ENCODE measurements at regions not wholly inside any gene's neighbourhood (a gene's known extent, or its start where the extent isn't known, plus 50 kb on each side); places are given as distances from the start of the nearest gene placed in this dataset.

DNA sequence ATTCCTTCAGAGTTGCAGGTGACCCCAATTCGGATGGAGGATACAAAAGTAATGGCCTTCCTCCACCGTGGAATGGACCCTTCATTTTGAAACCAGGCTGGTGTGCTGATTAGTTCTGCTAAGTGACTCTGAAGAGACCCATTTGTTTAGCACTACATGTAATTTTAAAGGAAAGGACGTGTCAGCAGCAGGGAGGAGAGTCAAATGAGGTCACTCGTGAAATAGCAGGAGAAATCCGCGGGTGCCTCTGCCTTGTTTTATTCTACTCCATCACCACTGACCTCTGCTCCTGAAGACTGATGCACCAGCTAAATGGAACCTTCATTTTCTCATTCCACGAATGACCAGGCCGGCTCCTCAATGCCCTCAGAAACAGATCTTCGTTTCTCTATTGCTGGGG, 589.2 kb downstream of the CDH11 start:
- TF ChIP-seq, protein P1, sequence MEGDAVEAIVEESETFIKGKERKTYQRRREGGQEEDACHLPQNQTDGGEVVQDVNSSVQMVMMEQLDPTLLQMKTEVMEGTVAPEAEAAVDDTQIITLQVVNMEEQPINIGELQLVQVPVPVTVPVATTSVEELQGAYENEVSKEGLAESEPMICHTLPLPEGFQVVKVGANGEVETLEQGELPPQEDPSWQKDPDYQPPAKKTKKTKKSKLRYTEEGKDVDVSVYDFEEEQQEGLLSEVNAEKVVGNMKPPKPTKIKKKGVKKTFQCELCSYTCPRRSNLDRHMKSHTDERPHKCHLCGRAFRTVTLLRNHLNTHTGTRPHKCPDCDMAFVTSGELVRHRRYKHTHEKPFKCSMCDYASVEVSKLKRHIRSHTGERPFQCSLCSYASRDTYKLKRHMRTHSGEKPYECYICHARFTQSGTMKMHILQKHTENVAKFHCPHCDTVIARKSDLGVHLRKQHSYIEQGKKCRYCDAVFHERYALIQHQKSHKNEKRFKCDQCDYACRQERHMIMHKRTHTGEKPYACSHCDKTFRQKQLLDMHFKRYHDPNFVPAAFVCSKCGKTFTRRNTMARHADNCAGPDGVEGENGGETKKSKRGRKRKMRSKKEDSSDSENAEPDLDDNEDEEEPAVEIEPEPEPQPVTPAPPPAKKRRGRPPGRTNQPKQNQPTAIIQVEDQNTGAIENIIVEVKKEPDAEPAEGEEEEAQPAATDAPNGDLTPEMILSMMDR (conservative IDR thresholded peaks at IDR 0.05) = no peak
- no peak for TF ChIP-seq ZFX (IDR thresholded peaks at IDR 0.05)

All from C4-2B (cell line).